HG03135 (cell line): ENCODE measurements at regions not wholly inside any gene's neighbourhood (a gene's known extent, or its start where the extent isn't known, plus 50 kb on each side); places are given as distances from the start of the nearest gene placed in this dataset.
A peak's percentile ranks its signal among the peaks of the same experiment; 100 is the strongest.

Experiments
- ATAC-seq: cut with Tn5 transposase; IDR thresholded peaks from one replicate; pipeline ENCODE4 v1.9.1; 2021; ENCODE audit warnings: mild to moderate bottlenecking, moderate library complexity; ENCODE audit not compliant: unreplicated experiment

GRCh38 chr5:142509026-142509425, 176.9 kb downstream of the FGF1 start:
- ATAC-seq, result no peak

- ATAC-seq, result no peak
These were observed 177.3 kb downstream of the FGF1 start for GRCh38 chr5:142508591-142508990.

- ATAC-seq, result peak; percentile 46
These were observed 178.1 kb downstream of the FGF1 start for GRCh38 chr5:142507531-142508372.

- no peak for ATAC-seq
These were observed 179.1 kb downstream of the FGF1 start for GRCh38 chr5:142506756-142507155.

GRCh38 chr5:142506046-142506445, 179.8 kb downstream of the FGF1 start:
- ATAC-seq, result no peak

GRCh38 chr5:142501890-142502289, 177.1 kb upstream of the SPRY4 start:
- ATAC-seq, result no peak

- ATAC-seq, result no peak
These were observed 175.5 kb upstream of the SPRY4 start for GRCh38 chr5:142500227-142500905.

- no peak for ATAC-seq
These were observed 174.9 kb upstream of the SPRY4 start for GRCh38 chr5:142499591-142500226.

GRCh38 chr5:142498298-142498697, 173.5 kb upstream of the SPRY4 start:
- no peak for ATAC-seq

- no peak for ATAC-seq
These were observed 170.7 kb upstream of the SPRY4 start for GRCh38 chr5:142495531-142495930.

GRCh38 chr5:142493875-142494518, 169.2 kb upstream of the SPRY4 start:
- ATAC-seq, result no peak

- no peak for ATAC-seq
These were observed 168.0 kb upstream of the SPRY4 start for GRCh38 chr5:142492781-142493281.

- ATAC-seq, result no peak
These were observed 166.9 kb upstream of the SPRY4 start for GRCh38 chr5:142491679-142492078.

- no peak for ATAC-seq
These were observed 166.4 kb upstream of the SPRY4 start for GRCh38 chr5:142491270-142491669.

- no peak for ATAC-seq
These were observed 161.8 kb upstream of the SPRY4 start for GRCh38 chr5:142486581-142486980.

- no peak for ATAC-seq
These were observed 161.2 kb upstream of the SPRY4 start for GRCh38 chr5:142486020-142486419.

- no peak for ATAC-seq
These were observed 160.1 kb upstream of the SPRY4 start for GRCh38 chr5:142484821-142485387.

- no peak for ATAC-seq
These were observed 157.4 kb upstream of the SPRY4 start for GRCh38 chr5:142482207-142482606.

- no peak for ATAC-seq
These were observed 156.6 kb upstream of the SPRY4 start for GRCh38 chr5:142481410-142481809.

- no peak for ATAC-seq
These were observed 155.2 kb upstream of the SPRY4 start for GRCh38 chr5:142479854-142480519.
